ENCODE measurements at regions not wholly inside any gene's neighbourhood (a gene's known extent, or its start where the extent isn't known, plus 50 kb on each side); places are given as distances from the start of the nearest gene placed in this dataset.
"Not testable (repeated sequence)": the region's sequence is repeated elsewhere in the genome, so short reads cannot be mapped to it uniquely, and the experiment has no call there.

- no peak for DNase-seq (ENCODE audit: low spot score)
These were observed 231.3 kb upstream of the SLC30A5 start for GRCh38 chr5:68862560-68862959.

- DNase-seq (ENCODE audit: low spot score): not testable (repeated sequence)
These were observed 228.6 kb upstream of the SLC30A5 start for GRCh38 chr5:68865192-68865591.

- no peak for DNase-seq (ENCODE audit: low spot score)
These were observed 221.6 kb upstream of the SLC30A5 start for GRCh38 chr5:68872088-68872839.

- no peak for DNase-seq (ENCODE audit: low spot score)
These were observed 220.6 kb upstream of the SLC30A5 start for GRCh38 chr5:68873198-68873597.

- no peak for DNase-seq (ENCODE audit: low spot score)
These were observed 218.5 kb upstream of the SLC30A5 start for GRCh38 chr5:68875351-68875750.

DNA sequence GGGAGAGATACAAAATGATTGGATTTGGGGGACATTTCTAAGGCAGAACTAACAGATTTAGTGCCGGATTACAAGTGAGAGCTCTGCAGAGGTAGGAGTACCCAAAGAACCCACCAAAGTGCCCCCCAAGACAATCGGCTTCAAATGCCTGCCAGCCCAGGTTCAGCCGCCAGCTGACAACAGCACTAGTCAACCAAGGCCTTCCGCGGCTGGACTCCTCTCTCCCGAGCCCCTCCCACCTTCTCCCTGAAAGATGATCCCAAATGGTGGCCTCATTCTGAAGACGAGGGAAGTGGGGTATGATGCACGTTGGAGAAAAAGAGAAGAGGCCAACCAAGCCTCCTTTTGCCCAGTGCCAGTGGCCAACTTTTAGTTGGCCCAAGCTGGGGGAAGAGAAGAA lies 210.4 kb upstream of the SLC30A5 start:
- DNase-seq (ENCODE audit: low spot score): no peak

GRCh38 chr5:68884144-68884754 lies 209.6 kb upstream of the SLC30A5 start:
- no peak for DNase-seq (ENCODE audit: low spot score)

GRCh38 chr5:68884883-68885282 lies 208.9 kb upstream of the SLC30A5 start:
- DNase-seq (ENCODE audit: low spot score): no peak

DNA sequence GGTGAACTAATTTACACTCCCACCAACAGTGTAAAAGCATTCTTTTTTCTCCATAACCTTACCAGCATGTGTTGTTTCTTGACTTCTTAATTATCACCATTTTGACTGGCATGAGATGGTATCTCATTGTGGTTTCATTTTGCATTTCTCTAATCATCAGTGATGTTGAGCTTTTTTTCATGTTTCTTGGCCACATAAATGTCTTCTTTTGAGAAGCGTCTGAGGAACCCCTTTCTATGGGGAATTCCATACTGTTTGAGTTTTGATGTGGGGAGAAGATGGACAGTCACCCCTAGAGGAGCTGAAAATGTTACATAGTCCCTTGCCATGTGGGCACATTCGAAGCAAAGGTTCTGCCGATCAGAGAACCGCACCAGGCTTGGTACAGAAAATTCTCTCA lies 207.0 kb upstream of the SLC30A5 start:
- no peak for DNase-seq (ENCODE audit: low spot score)

DNA sequence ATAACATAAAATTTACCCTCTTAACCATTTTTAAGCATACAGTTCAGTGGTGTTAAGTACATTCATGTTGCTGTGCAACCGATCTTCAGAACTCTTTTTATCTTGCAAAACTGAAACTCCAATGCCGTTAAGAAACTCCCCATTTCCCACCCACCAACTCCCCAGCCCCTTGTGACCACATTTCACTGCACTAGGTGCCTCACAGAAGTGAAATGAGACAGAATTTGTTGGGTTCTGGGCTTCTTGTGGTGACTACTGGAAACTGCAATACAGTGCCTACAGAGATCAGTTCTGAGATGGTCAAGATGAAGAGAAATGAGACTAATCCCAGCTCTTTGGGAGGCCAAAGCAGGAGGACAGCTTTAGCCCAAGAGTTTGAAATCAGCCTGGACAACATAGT lies 202.1 kb upstream of the SLC30A5 start:
- no peak for DNase-seq (ENCODE audit: low spot score)

DNA sequence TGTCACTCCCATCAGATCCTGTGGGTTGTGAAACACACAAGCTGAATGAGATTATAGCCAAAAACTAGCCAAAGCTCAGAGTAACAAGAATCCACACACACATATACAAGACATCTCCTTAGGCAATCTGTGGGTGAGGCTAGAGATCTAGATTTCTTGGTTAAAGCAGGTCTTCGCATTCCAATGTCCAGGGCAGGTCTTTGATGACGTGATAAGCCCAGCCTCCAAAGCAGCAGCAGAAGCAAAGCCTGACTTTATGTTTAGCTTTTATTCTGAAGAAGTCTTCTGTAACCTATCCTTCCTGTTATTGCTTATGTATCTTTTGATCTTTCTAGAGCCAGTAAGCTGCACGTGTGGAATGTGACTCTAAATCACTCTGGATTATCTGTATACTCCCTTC lies 199.1 kb upstream of the SLC30A5 start:
- DNase-seq (ENCODE audit: low spot score): no peak

DNA sequence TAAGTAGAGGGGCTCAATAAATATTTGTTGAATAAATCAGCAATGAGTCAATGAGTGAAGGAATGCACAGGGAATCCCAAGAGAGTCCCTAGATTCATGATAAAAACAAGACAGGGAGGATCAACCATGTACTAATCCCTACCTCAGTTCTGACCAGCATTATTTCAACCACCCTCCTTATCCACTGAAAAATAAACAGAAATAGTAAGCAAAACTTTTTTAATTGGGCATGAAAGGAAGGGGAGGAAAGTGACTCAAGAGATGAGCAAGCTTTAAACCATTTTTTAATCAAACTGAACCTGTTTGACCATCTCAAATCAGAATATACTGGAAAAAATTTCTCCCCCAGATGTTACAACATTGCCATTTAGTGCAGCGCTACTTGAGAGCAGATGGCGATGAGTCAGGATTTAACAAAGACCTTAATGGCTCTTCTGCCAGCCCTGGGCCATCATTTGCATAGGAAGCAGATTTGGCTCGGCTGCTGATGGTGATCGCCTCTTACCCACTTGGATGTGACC lies 194.8 kb upstream of the SLC30A5 start:
- DNase-seq (ENCODE audit: low spot score): peak; percentile 72

DNA sequence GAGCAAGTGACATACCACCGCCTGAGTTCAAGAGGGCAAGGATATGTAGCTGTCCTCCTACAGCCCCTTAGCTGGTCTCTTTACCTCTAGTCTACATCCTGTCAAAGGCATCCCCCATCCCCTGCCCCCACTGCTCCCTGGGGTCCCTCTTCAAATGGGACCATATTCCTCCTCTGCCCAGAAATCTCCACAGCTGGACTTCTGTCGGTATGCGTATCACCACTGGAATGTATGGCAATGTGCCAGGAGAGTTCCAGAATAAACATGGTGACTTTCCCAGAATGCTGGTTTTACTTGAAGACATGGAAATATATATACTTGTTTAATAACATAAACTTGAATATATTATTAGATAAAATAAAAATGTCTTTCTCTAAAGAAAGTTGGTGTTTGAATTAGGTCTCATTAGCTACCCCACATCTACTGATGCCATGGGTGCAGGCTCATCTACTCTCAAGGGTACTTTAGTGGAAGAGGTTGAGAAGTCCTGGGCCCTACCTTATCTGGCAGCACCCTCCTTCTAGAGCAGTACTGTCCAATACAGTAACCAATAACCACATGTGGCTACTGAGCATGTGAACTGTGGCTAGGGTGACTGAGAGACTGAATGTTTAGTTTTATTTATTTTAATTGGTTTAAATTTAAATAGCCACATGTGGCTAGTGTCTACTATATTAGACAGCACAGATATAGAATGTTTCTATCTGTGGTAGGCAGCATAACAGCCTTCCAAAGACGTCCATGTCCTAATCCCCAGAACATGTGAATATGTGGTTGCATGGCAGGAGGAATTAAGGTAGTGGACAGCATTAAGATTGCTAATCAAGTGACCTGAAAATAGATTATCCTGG lies 181.7 kb upstream of the SLC30A5 start:
- DNase-seq (ENCODE audit: low spot score): peak; percentile 77

DNA sequence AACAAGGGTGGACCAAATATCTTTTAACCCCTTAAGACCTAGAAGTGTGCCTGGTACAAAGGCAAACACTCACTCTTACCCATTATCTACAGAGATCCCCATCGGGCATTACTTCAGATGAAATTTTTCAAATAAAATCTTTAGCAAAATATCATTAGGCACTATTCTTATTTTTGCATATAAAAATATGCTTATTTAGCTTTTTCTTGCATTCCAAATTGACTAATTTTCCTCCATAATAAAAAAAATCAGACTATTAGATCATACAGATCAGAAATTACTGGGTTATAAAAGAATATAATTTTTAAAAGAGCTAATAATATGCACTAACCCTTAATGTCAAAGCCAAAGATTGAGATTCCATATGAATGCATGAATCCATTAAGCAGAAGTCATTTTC lies 178.7 kb upstream of the SLC30A5 start:
- no peak for DNase-seq (ENCODE audit: low spot score)

- no peak for DNase-seq (ENCODE audit: low spot score)
These were observed 175.5 kb upstream of the SLC30A5 start for GRCh38 chr5:68918306-68918705.

DNA sequence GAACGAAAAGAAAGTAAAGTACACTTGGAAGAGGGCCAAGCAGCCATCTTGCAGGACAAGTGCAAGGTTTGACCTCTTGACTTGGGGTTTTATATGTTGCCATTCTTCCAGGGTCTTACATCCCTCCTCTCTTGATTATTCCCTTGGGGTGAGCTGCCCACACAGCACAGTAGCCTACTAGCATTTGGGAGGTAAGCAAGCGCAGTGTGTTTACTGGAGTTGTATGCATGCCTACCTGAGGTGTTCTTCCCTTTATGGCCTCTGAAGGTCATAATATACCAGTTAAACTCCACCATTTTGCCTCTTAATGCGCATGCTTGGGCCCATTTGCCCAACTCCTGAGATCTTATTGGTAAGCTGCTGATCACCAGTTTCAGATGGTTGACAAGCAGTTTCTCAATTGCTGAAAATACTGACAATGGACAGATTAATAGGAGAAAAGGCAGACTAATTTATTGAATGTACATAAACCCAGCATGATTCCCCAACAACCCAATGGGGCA lies 173.8 kb upstream of the SLC30A5 start:
- DNase-seq (ENCODE audit: low spot score): no peak

GRCh38 chr5:68920888-68921287 lies 172.9 kb upstream of the SLC30A5 start:
- DNase-seq (ENCODE audit: low spot score): no peak

DNA sequence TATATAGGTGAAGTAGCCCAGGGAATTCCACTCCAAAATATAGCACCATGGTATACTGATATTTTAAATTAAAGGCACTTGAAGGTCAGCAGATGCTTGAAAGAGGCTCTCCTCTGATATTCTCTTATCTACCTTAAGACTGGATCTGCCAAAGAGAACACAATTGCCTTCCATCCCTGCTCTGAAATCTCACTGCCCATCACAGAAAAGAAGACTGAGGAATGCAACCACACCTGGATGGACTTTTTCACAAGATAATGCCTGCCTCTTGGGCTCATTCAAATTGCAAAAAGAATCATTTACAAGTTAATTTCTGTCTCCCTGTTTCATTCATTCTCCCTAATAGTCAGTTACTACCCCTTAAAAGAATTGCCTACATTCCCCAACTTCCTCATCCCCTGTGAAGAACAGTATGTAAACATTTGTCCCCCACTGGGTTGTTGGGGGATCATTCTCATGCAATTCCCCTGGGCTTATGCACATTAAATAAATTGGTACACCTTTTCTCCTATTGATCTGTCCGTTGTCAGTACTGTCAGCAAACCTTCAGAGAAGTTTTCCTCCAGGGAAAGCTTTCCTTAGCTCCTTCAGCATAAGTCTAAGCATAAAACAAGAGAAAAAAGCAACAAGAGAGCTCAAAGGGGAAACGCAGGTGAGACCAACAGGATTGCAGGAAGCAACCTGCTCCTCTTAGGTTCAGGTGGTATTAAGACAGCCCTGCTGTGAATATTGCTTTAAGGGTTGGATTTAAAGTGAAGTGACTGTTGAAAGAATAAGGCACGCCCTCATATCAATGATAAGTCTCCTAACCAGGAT lies 171.4 kb upstream of the SLC30A5 start:
- no peak for DNase-seq (ENCODE audit: low spot score)

- DNase-seq (ENCODE audit: low spot score): peak; percentile 16
These were observed 169.2 kb upstream of the SLC30A5 start for GRCh38 chr5:68924481-68925145.

DNA sequence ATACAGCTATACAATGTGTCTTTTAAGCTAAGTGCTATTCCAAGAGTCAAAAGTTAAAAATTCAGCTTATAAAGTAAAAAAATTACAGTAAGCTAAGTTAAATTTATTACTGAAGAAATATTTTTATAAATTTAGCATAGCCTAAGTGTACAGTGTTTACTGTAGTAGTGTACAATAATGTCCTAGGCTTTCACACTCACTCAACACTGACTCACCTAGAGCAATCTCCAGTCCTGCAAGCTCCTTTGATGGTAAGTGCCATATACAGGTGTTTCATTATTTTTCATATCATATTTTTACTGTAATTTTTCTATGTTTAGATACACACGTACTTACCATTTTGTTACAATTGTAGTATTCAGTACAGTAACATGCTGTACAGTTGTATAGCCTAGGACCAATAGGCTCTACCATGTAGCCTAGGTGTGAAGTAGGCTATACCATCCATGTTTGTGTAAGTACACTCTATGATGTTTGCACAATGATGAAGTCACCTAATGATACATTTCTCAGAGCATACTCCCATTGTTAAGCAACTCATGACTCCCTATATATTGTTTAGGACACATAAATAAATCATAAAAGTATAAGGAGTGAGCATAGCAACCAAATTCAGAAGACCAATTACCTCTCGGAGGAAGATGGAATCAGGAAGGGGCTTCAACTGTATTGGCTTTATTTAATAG lies 165.1 kb upstream of the SLC30A5 start:
- no peak for DNase-seq (ENCODE audit: low spot score)

Data from H4 (cell line).